ENCODE measurements at regions not wholly inside any gene's neighbourhood (a gene's known extent, or its start where the extent isn't known, plus 50 kb on each side); places are given as distances from the start of the nearest gene placed in this dataset.

GRCh38 chr5:147152086-147152485 is 82.7 kb upstream of the STK32A start:
- H3K27me3 ChIP-seq (ENCODE audit: insufficient read depth, low read length): no peaks in the 10 kb centered on the region
- no peaks in the 10 kb centered on the region for H4K20me1 ChIP-seq (ENCODE audit: insufficient read depth)
- no peak overlapping the region for H2AFZ ChIP-seq (ENCODE audit: low read depth, low read length, poor library complexity, severe bottlenecking)
- no peak overlapping the region for H3K27ac ChIP-seq (ENCODE audit: low read depth, low read length)
- H3K4me2 ChIP-seq (ENCODE audit: low read length): no peak overlapping the region
- ChIA-PET CTCF (no interaction called here), POLR2A (no interaction called here), RAD21 (ENCODE audit: low non-redundant PET in 1 of 2, low total read pairs in 2 of 2, uncharacterized antibody in 2 of 2, unreplicated experiment in 2 of 2) (no interaction called here)
- TF ChIP-seq YY1 (IDR thresholded peaks at IDR 0.05; ENCODE audit: extremely low read depth, insufficient replicate concordance, low read depth, low read length) (no peak), ZFX (IDR thresholded peaks at IDR 0.05) (no peak), SRF (IDR thresholded peaks at IDR 0.05; ENCODE audit: low read depth) (no peak), ELF1 (IDR thresholded peaks at IDR 0.05; ENCODE audit: borderline replicate concordance, low read depth) (no peak), EZH2phosphoT487 (IDR thresholded peaks at IDR 0.05; ENCODE audit: borderline replicate concordance) (no peak), POLR2A (IDR thresholded peaks at IDR 0.05; ENCODE audit: borderline replicate concordance, extremely low read depth, insufficient read depth, insufficient read length) (no peak), SP1 (IDR thresholded peaks at IDR 0.05; ENCODE audit: low read depth) (no peak)
- TF ChIP-seq, protein P1, sequence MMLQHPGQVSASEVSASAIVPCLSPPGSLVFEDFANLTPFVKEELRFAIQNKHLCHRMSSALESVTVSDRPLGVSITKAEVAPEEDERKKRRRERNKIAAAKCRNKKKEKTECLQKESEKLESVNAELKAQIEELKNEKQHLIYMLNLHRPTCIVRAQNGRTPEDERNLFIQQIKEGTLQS (IDR thresholded peaks at IDR 0.05): no peak
- TF ChIP-seq, protein P2, sequence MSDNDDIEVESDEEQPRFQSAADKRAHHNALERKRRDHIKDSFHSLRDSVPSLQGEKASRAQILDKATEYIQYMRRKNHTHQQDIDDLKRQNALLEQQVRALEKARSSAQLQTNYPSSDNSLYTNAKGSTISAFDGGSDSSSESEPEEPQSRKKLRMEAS (IDR thresholded peaks at IDR 0.05): no peak
- TF ChIP-seq, protein P3, sequence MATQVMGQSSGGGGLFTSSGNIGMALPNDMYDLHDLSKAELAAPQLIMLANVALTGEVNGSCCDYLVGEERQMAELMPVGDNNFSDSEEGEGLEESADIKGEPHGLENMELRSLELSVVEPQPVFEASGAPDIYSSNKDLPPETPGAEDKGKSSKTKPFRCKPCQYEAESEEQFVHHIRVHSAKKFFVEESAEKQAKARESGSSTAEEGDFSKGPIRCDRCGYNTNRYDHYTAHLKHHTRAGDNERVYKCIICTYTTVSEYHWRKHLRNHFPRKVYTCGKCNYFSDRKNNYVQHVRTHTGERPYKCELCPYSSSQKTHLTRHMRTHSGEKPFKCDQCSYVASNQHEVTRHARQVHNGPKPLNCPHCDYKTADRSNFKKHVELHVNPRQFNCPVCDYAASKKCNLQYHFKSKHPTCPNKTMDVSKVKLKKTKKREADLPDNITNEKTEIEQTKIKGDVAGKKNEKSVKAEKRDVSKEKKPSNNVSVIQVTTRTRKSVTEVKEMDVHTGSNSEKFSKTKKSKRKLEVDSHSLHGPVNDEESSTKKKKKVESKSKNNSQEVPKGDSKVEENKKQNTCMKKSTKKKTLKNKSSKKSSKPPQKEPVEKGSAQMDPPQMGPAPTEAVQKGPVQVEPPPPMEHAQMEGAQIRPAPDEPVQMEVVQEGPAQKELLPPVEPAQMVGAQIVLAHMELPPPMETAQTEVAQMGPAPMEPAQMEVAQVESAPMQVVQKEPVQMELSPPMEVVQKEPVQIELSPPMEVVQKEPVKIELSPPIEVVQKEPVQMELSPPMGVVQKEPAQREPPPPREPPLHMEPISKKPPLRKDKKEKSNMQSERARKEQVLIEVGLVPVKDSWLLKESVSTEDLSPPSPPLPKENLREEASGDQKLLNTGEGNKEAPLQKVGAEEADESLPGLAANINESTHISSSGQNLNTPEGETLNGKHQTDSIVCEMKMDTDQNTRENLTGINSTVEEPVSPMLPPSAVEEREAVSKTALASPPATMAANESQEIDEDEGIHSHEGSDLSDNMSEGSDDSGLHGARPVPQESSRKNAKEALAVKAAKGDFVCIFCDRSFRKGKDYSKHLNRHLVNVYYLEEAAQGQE (IDR thresholded peaks at IDR 0.05; ENCODE audit: low read depth): no peak
- no peaks in the 10 kb centered on the region for H3K79me2 ChIP-seq (ENCODE audit: insufficient read depth, low read length)
- ATAC-seq: no peak
- intact Hi-C loops (cut with micrococcal nuclease): no loop called here
- no peak for DNase-seq (ENCODE audit: low read depth, low spot score)
- no peaks in the 10 kb centered on the region for H3K4me1 ChIP-seq (ENCODE audit: control insufficient read depth in 1 of 2, insufficient read depth in 2 of 2, low read length in 2 of 2)
- no peak overlapping the region for H3K4me3 ChIP-seq (replicated peaks in 1 of 2; ENCODE audit: low read depth in 1 of 2, low read length in 2 of 2)
- H3K36me3 ChIP-seq (ENCODE audit: control insufficient read depth in 1 of 2, insufficient read depth in 2 of 2, low read length in 2 of 2): no peaks in the 10 kb centered on the region
- H3K9me3 ChIP-seq (ENCODE audit: control insufficient read depth in 1 of 2, insufficient read depth in 1 of 2, low read depth in 1 of 2, low read length in 2 of 2): no peaks in the 10 kb centered on the region
- no peak overlapping the region for H3K9ac ChIP-seq (ENCODE audit: low read length)
- no TSS peak for BruUV-seq (replicated peaks)
- H3K9me2 ChIP-seq (ENCODE audit: insufficient read depth): no peaks in the 10 kb centered on the region
